ENCODE measurements at regions not wholly inside any gene's neighbourhood (a gene's known extent, or its start where the extent isn't known, plus 50 kb on each side); places are given as distances from the start of the nearest gene placed in this dataset.
A peak's percentile ranks its signal among the peaks of the same experiment; 100 is the strongest.
"Not testable (repeated sequence)": the region's sequence is repeated elsewhere in the genome, so short reads cannot be mapped to it uniquely, and the experiment has no call there.

GRCh38 chr15:87710406-87710805 lies 546.1 kb downstream of the NTRK3 start:
- H3K27ac Mint-ChIP-seq = peak overlapping the region in 1 of 10 donors; percentile 36
- peaks cover 0 to 4% (median 0%) of the 10 kb centered on the region in 9 donors for H3K9me3 Mint-ChIP-seq
- POLR2A ChIA-PET = no interaction called here
- no peaks in the 10 kb centered on the region for H3K36me3 Mint-ChIP-seq
- no peak overlapping the region for H3K4me3 Mint-ChIP-seq
- no peaks in the 10 kb centered on the region for H3K4me1 Mint-ChIP-seq
- ATAC-seq = no peak
- no peak for DNase-seq
- H3K27me3 Mint-ChIP-seq = peaks cover 0 to 7% (median 3%) of the 10 kb centered on the region in 5 donors

GRCh38 chr15:87707566-87708130 lies 548.9 kb downstream of the NTRK3 start:
- Mint-ChIP-seq H3K4me3 (no peak overlapping the region), H3K36me3 (no peaks in the 10 kb centered on the region), H3K9me3 (peaks cover 0 to 4% (median 0%) of the 10 kb centered on the region in 9 donors), H3K4me1 (peaks cover 0 to 5% (median 0%) of the 10 kb centered on the region in 4 donors), H3K27ac (no peak overlapping the region), H3K27me3 (peaks cover 0 to 13% (median 3%) of the 10 kb centered on the region in 5 donors)
- ATAC-seq (no peak), DNase-seq (no peak)
- POLR2A ChIA-PET = no interaction called here

GRCh38 chr15:87707071-87707470 lies 549.5 kb downstream of the NTRK3 start:
- Mint-ChIP-seq H3K4me3 (no peak overlapping the region), H3K9me3 (peaks cover 0 to 4% (median 0%) of the 10 kb centered on the region in 9 donors), H3K36me3 (no peaks in the 10 kb centered on the region), H3K27ac (no peak overlapping the region), H3K4me1 (peaks cover 0 to 5% (median 0%) of the 10 kb centered on the region in 4 donors), H3K27me3 (peaks cover 0 to 13% (median 2%) of the 10 kb centered on the region in 5 donors)
- DNase-seq = no peak
- POLR2A ChIA-PET = no interaction called here
- no peak for ATAC-seq

- ATAC-seq = no peak
- no peak overlapping the region for H3K4me3 Mint-ChIP-seq
- H3K4me1 Mint-ChIP-seq = peaks cover 0 to 5% (median 0%) of the 10 kb centered on the region in 4 donors
- POLR2A ChIA-PET = no interaction called here
- no peak for DNase-seq
- H3K36me3 Mint-ChIP-seq = no peaks in the 10 kb centered on the region
- peaks cover 0 to 8% (median 2%) of the 10 kb centered on the region in 5 donors for H3K27me3 Mint-ChIP-seq
- peaks cover 0 to 7% (median 0%) of the 10 kb centered on the region in 9 donors for H3K9me3 Mint-ChIP-seq
- H3K27ac Mint-ChIP-seq = no peak overlapping the region
Measured at GRCh38 chr15:87706001-87706400, 550.5 kb downstream of the NTRK3 start.

GRCh38 chr15:87704276-87704675 lies 552.3 kb downstream of the NTRK3 start:
- no peaks in the 10 kb centered on the region for H3K36me3 Mint-ChIP-seq
- ATAC-seq (no peak), DNase-seq (no peak)
- no peak overlapping the region for H3K4me3 Mint-ChIP-seq
- H3K27me3 Mint-ChIP-seq = peaks cover 0 to 10% (median 0%) of the 10 kb centered on the region in 5 donors
- H3K4me1 Mint-ChIP-seq = peaks cover 0 to 5% (median 0%) of the 10 kb centered on the region in 4 donors
- H3K9me3 Mint-ChIP-seq = peaks cover 0 to 12% (median 2%) of the 10 kb centered on the region in 9 donors
- POLR2A ChIA-PET = no interaction called here
- H3K27ac Mint-ChIP-seq = no peak overlapping the region

GRCh38 chr15:87703327-87704111 lies 553.0 kb downstream of the NTRK3 start:
- Mint-ChIP-seq H3K4me3 (no peak overlapping the region), H3K9me3 (peaks cover 0 to 12% (median 2%) of the 10 kb centered on the region in 9 donors), H3K36me3 (no peaks in the 10 kb centered on the region), H3K27ac (no peak overlapping the region), H3K4me1 (peaks cover 0 to 5% (median 0%) of the 10 kb centered on the region in 4 donors), H3K27me3 (peaks cover 0 to 10% (median 0%) of the 10 kb centered on the region in 5 donors)
- ATAC-seq (no peak), DNase-seq (no peak)
- POLR2A ChIA-PET = no interaction called here

GRCh38 chr15:87702270-87702669 lies 554.3 kb downstream of the NTRK3 start:
- Mint-ChIP-seq H3K4me3 (no peak overlapping the region), H3K27ac (no peak overlapping the region), H3K9me3 (peaks cover 0 to 16% (median 5%) of the 10 kb centered on the region in 9 donors), H3K4me1 (peaks cover 0 to 5% (median 0%) of the 10 kb centered on the region in 4 donors), H3K36me3 (no peaks in the 10 kb centered on the region), H3K27me3 (peaks cover 0 to 10% (median 0%) of the 10 kb centered on the region in 5 donors)
- DNase-seq (no peak), ATAC-seq (no peak)
- POLR2A ChIA-PET = no interaction called here

- ATAC-seq, POLR2A ChIA-PET, H3K4me1 Mint-ChIP-seq, H3K36me3 Mint-ChIP-seq, H3K4me3 Mint-ChIP-seq, H3K27ac Mint-ChIP-seq, DNase-seq: not testable (repeated sequence)
- Mint-ChIP-seq H3K9me3 (peaks cover 0 to 22% (median 8%) of the 10 kb centered on the region in 9 donors), H3K27me3 (peaks cover 0 to 12% (median 0%) of the 10 kb centered on the region in 5 donors)
Measured at GRCh38 chr15:87698467-87698866, 558.1 kb downstream of the NTRK3 start.

GRCh38 chr15:87689716-87690115 lies 566.8 kb downstream of the NTRK3 start:
- H3K4me3 Mint-ChIP-seq = peak overlapping the region in 6 of 10 donors; percentile 5 to 45 (median 38)
- POLR2A ChIA-PET = no interaction called here
- no peak overlapping the region for H3K27ac Mint-ChIP-seq

GRCh38 chr15:87687523-87687870 lies 569.0 kb downstream of the NTRK3 start:
- no peak for ATAC-seq
- Mint-ChIP-seq H3K4me1 (peaks cover 4 to 23% (median 14%) of the 10 kb centered on the region in 4 donors), H3K27me3 (no peaks in the 10 kb centered on the region), H3K36me3 (peaks cover 0 to 5% (median 0%) of the 10 kb centered on the region in 3 donors), H3K9me3 (peaks cover 0 to 21% (median 3%) of the 10 kb centered on the region in 9 donors), H3K27ac (no peak overlapping the region), H3K4me3 (no peak overlapping the region)
- POLR2A ChIA-PET = no interaction called here
- no peak for DNase-seq

More at GRCh38 chr15:87689716-87690115, 566.8 kb downstream of the NTRK3 start:
- H3K27me3 Mint-ChIP-seq = peaks cover 0 to 2% (median 0%) of the 10 kb centered on the region in 5 donors
- H3K9me3 Mint-ChIP-seq = peaks cover 0 to 18% (median 5%) of the 10 kb centered on the region in 9 donors
- peaks cover 4 to 13% (median 9%) of the 10 kb centered on the region in 4 donors for H3K4me1 Mint-ChIP-seq
- H3K36me3 Mint-ChIP-seq = peaks cover 0 to 5% (median 0%) of the 10 kb centered on the region in 3 donors
- ATAC-seq (no peak), DNase-seq (peak in 1 of 10 donors; percentile 2)

GRCh38 chr15:87686841-87687522 lies 569.6 kb downstream of the NTRK3 start:
- Mint-ChIP-seq H3K4me1 (peaks cover 4 to 28% (median 19%) of the 10 kb centered on the region in 4 donors), H3K27me3 (no peaks in the 10 kb centered on the region), H3K27ac (no peak overlapping the region), H3K4me3 (no peak overlapping the region), H3K9me3 (peaks cover 0 to 26% (median 5%) of the 10 kb centered on the region in 9 donors), H3K36me3 (peaks cover 0 to 3% (median 0%) of the 10 kb centered on the region in 3 donors)
- ATAC-seq = no peak
- POLR2A ChIA-PET = no interaction called here
- DNase-seq = no peak

- no peaks in the 10 kb centered on the region for H3K27me3 Mint-ChIP-seq
- H3K27ac Mint-ChIP-seq = no peak overlapping the region
- H3K9me3 Mint-ChIP-seq = peaks cover 0 to 26% (median 7%) of the 10 kb centered on the region in 9 donors
- H3K36me3 Mint-ChIP-seq = no peaks in the 10 kb centered on the region
- H3K4me1 Mint-ChIP-seq = peaks cover 4 to 34% (median 25%) of the 10 kb centered on the region in 4 donors
- no peak for DNase-seq
- no peak overlapping the region for H3K4me3 Mint-ChIP-seq
- no peak for ATAC-seq
- POLR2A ChIA-PET = no interaction called here
Measured at GRCh38 chr15:87686339-87686738, 570.2 kb downstream of the NTRK3 start.

GRCh38 chr15:87682527-87682926 lies 574.0 kb downstream of the NTRK3 start:
- peak overlapping the region in 2 of 10 donors; percentile 27 to 39 for H3K4me3 Mint-ChIP-seq
- H3K4me1 Mint-ChIP-seq = peaks cover 0 to 30% (median 24%) of the 10 kb centered on the region in 4 donors
- POLR2A ChIA-PET = no interaction called here
- no peak for ATAC-seq
- no peaks in the 10 kb centered on the region for H3K27me3 Mint-ChIP-seq
- H3K9me3 Mint-ChIP-seq = peaks cover 7 to 41% (median 16%) of the 10 kb centered on the region in 9 donors
- DNase-seq = no peak
- peaks cover 0 to 6% (median 3%) of the 10 kb centered on the region in 3 donors for H3K36me3 Mint-ChIP-seq
- peak overlapping the region in 2 of 10 donors; percentile 28 to 42 for H3K27ac Mint-ChIP-seq

Data from naive thymus-derived CD8-positive, alpha-beta T cell (primary cell).